ENCODE measurements at regions not wholly inside any gene's neighbourhood (a gene's known extent, or its start where the extent isn't known, plus 50 kb on each side); places are given as distances from the start of the nearest gene placed in this dataset.

DNA sequence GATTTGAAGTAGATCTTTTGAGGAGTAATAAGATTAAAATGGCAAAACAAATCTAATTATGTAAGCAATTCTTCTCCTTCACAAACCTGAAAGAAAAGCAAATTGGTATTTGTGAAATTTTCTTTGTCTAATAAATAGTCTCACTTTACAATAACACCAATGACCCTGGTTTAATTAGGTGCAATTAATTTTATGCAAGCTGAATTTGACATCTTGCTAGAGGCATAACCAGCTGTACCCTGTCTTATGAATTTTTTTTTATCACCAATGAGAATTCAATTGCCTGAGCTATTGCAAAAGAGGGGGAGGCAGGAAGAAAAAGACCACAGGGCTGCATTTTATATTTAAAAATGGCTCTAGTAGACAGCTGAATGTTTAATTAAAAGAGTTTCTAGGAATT lies 113.5 kb upstream of the IL12A start:
- peaks cover 33% of the 10 kb centered on the region for H3K4me1 Mint-ChIP-seq (ENCODE audit: low read depth, unreplicated experiment)
- H3K27me3 Mint-ChIP-seq (ENCODE audit: unreplicated experiment) = no peaks in the 10 kb centered on the region
- no peak for DNase-seq
- H3K4me3 Mint-ChIP-seq (ENCODE audit: unreplicated experiment) = no peak overlapping the region
- TF ChIP-seq, protein P1, sequence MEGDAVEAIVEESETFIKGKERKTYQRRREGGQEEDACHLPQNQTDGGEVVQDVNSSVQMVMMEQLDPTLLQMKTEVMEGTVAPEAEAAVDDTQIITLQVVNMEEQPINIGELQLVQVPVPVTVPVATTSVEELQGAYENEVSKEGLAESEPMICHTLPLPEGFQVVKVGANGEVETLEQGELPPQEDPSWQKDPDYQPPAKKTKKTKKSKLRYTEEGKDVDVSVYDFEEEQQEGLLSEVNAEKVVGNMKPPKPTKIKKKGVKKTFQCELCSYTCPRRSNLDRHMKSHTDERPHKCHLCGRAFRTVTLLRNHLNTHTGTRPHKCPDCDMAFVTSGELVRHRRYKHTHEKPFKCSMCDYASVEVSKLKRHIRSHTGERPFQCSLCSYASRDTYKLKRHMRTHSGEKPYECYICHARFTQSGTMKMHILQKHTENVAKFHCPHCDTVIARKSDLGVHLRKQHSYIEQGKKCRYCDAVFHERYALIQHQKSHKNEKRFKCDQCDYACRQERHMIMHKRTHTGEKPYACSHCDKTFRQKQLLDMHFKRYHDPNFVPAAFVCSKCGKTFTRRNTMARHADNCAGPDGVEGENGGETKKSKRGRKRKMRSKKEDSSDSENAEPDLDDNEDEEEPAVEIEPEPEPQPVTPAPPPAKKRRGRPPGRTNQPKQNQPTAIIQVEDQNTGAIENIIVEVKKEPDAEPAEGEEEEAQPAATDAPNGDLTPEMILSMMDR (IDR thresholded peaks at IDR 0.05; ENCODE audit: partially characterized antibody, unreplicated experiment) = no peak
- H3K27ac Mint-ChIP-seq (ENCODE audit: unreplicated experiment) = no peak overlapping the region
- peaks cover 2% of the 10 kb centered on the region for H3K9me3 Mint-ChIP-seq (ENCODE audit: unreplicated experiment)
- peaks cover 19% of the 10 kb centered on the region for H3K36me3 Mint-ChIP-seq (ENCODE audit: unreplicated experiment)

DNA sequence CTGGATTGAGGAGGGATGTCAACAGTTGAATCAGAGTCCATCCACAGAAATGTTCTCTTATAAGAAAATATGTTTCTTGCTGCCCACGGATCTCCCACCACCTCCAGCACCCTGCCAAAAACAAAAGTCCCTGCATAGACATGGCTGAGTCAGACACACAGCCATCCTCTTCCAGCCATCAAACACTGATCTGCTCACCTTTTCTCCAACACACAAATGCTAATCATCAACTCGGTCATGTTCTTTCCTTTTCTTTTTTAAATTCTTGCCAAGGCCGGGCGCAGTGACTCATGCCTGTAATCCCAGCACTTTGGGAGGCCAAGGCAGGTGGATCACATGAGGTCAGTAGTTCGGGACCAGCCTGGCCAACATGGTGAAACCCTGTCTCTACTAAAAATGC lies 110.7 kb upstream of the IL12A start:
- no peaks in the 10 kb centered on the region for H3K27me3 Mint-ChIP-seq (ENCODE audit: unreplicated experiment)
- TF ChIP-seq, protein P1 (IDR thresholded peaks at IDR 0.05; ENCODE audit: partially characterized antibody, unreplicated experiment) = no peak
- peaks cover 13% of the 10 kb centered on the region for H3K36me3 Mint-ChIP-seq (ENCODE audit: unreplicated experiment)
- H3K9me3 Mint-ChIP-seq (ENCODE audit: unreplicated experiment) = peaks cover 2% of the 10 kb centered on the region
- H3K4me1 Mint-ChIP-seq (ENCODE audit: low read depth, unreplicated experiment) = peaks cover 35% of the 10 kb centered on the region
- no peak overlapping the region for H3K4me3 Mint-ChIP-seq (ENCODE audit: unreplicated experiment)
- H3K27ac Mint-ChIP-seq (ENCODE audit: unreplicated experiment) = no peak overlapping the region
- DNase-seq = no peak

DNA sequence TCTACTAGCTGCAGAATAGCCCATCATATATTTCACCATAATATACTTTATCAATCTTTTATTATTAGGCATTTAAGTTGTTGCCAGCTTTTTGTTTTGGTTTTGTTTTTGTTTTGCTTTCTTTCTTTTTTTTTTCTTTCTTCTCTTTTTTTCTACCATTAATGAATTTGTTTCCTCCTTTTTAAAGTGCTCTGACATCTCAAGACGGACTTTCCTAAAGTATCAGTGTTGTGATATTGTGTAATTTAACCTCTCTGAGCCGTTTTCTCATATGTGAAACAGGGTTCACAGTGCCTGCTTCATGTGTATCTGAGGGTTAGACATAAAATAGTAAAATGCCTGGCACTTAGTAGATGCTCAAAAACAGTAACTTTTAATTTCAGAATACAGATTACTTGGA lies 109.5 kb upstream of the IL12A start:
- TF ChIP-seq, protein P1 (IDR thresholded peaks at IDR 0.05; ENCODE audit: partially characterized antibody, unreplicated experiment) = no peak
- peaks cover 13% of the 10 kb centered on the region for H3K36me3 Mint-ChIP-seq (ENCODE audit: unreplicated experiment)
- H3K27me3 Mint-ChIP-seq (ENCODE audit: unreplicated experiment) = no peaks in the 10 kb centered on the region
- peaks cover 32% of the 10 kb centered on the region for H3K4me1 Mint-ChIP-seq (ENCODE audit: low read depth, unreplicated experiment)
- no peak overlapping the region for H3K4me3 Mint-ChIP-seq (ENCODE audit: unreplicated experiment)
- peaks cover 2% of the 10 kb centered on the region for H3K9me3 Mint-ChIP-seq (ENCODE audit: unreplicated experiment)
- H3K27ac Mint-ChIP-seq (ENCODE audit: unreplicated experiment) = no peak overlapping the region
- DNase-seq = no peak

DNA sequence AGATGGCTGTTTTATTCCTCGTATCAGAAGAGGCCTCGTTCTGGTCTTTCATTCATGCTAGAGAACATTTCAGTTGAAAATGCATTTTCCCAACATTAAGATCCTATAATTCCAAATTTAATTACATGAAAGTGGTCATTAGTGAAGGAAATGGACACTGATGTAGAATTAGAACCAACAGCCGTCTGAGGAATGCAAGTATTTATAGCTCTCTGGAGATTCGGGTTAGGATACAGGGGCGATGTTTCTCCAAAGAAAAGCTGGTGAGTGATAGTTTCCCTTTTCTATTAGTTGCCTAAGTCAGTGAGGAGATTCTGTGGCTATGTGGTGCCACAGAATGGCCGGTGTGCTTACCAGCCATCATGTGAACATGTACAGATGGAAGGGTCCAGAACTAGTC lies 109.0 kb upstream of the IL12A start:
- peaks cover 13% of the 10 kb centered on the region for H3K36me3 Mint-ChIP-seq (ENCODE audit: unreplicated experiment)
- TF ChIP-seq, protein P1 (IDR thresholded peaks at IDR 0.05; ENCODE audit: partially characterized antibody, unreplicated experiment) = no peak
- H3K9me3 Mint-ChIP-seq (ENCODE audit: unreplicated experiment) = peaks cover 4% of the 10 kb centered on the region
- H3K27ac Mint-ChIP-seq (ENCODE audit: unreplicated experiment) = no peak overlapping the region
- H3K4me1 Mint-ChIP-seq (ENCODE audit: low read depth, unreplicated experiment) = peaks cover 27% of the 10 kb centered on the region
- no peak for DNase-seq
- H3K27me3 Mint-ChIP-seq (ENCODE audit: unreplicated experiment) = no peaks in the 10 kb centered on the region
- no peak overlapping the region for H3K4me3 Mint-ChIP-seq (ENCODE audit: unreplicated experiment)

DNA sequence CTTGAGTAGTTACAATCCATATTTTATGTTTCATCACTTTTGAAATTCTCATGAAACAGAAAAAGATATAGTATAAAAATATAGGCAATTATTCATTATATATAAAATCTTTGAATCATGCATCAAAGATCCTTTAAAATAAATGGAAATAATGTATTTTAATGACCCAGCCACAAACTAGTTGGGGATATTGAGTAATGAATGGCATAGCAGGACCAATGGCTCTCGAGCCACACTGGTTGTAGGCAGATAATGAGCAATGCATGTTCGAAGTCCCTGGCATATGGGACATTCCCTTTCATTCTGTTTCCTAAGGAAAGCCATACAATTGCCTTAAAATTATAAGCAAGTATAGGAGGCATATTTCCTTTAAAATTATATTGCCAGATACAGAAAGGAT lies 107.4 kb upstream of the IL12A start:
- H3K9me3 Mint-ChIP-seq (ENCODE audit: unreplicated experiment) = peaks cover 4% of the 10 kb centered on the region
- no peaks in the 10 kb centered on the region for H3K27me3 Mint-ChIP-seq (ENCODE audit: unreplicated experiment)
- no peak overlapping the region for H3K27ac Mint-ChIP-seq (ENCODE audit: unreplicated experiment)
- TF ChIP-seq, protein P1 (IDR thresholded peaks at IDR 0.05; ENCODE audit: partially characterized antibody, unreplicated experiment) = no peak
- peaks cover 23% of the 10 kb centered on the region for H3K4me1 Mint-ChIP-seq (ENCODE audit: low read depth, unreplicated experiment)
- no peak for DNase-seq
- peaks cover 10% of the 10 kb centered on the region for H3K36me3 Mint-ChIP-seq (ENCODE audit: unreplicated experiment)
- no peak overlapping the region for H3K4me3 Mint-ChIP-seq (ENCODE audit: unreplicated experiment)
